ENCODE measurements at regions not wholly inside any gene's neighbourhood (a gene's known extent, or its start where the extent isn't known, plus 50 kb on each side); places are given as distances from the start of the nearest gene placed in this dataset.

- no peak for TF ChIP-seq TCF4 (CRISPR knock-in tag; IDR thresholded peaks at IDR 0.05; ENCODE audit: borderline replicate concordance)
- no peak for TF ChIP-seq POU6F1 (CRISPR knock-in tag; IDR thresholded peaks at IDR 0.05; ENCODE audit: borderline replicate concordance, low read depth)
- no peak for TF ChIP-seq ZC3H10 (CRISPR knock-in tag; IDR thresholded peaks at IDR 0.05)
- TF ChIP-seq BACH2 (CRISPR knock-in tag; IDR thresholded peaks at IDR 0.05; ENCODE audit: borderline replicate concordance), result no peak
- TF ChIP-seq ESRRG (CRISPR knock-in tag; IDR thresholded peaks at IDR 0.05), result no peak
- no peak for TF ChIP-seq CREB5 (CRISPR knock-in tag; IDR thresholded peaks at IDR 0.05; ENCODE audit: low read depth)
- no peak for ATAC-seq
Measured at GRCh38 chr6:137981758-137982157, 114.7 kb downstream of the TNFAIP3 start.

GRCh38 chr6:137982418-137983189, 115.5 kb downstream of the TNFAIP3 start:
- TF ChIP-seq TCF4 (CRISPR knock-in tag; IDR thresholded peaks at IDR 0.05; ENCODE audit: borderline replicate concordance) (no peak), CSRNP3 (CRISPR knock-in tag; IDR thresholded peaks at IDR 0.05) (no peak), PATZ1 (CRISPR knock-in tag; IDR thresholded peaks at IDR 0.05; ENCODE audit: borderline replicate concordance) (no peak), POU6F1 (CRISPR knock-in tag; IDR thresholded peaks at IDR 0.05; ENCODE audit: borderline replicate concordance, low read depth) (no peak), TOX (CRISPR knock-in tag; IDR thresholded peaks at IDR 0.05; ENCODE audit: borderline replicate concordance) (no peak), GLIS3 (CRISPR knock-in tag; IDR thresholded peaks at IDR 0.05) (no peak), ZNF70 (CRISPR knock-in tag; IDR thresholded peaks at IDR 0.05) (no peak), ARNTL (CRISPR knock-in tag; IDR thresholded peaks at IDR 0.05; ENCODE audit: borderline replicate concordance, low read depth) (no peak), PPARA (CRISPR knock-in tag; IDR thresholded peaks at IDR 0.05; ENCODE audit: borderline replicate concordance) (no peak), CSDC2 (CRISPR knock-in tag; IDR thresholded peaks at IDR 0.05) (no peak), ZNF565 (CRISPR knock-in tag; conservative IDR thresholded peaks at IDR 0.05; ENCODE audit: low read depth) (no peak), ZFP3 (CRISPR knock-in tag; IDR thresholded peaks at IDR 0.05) (no peak), TSHZ2 (CRISPR knock-in tag; IDR thresholded peaks at IDR 0.05) (no peak), ZNF8 (CRISPR knock-in tag; IDR thresholded peaks at IDR 0.05) (no peak), ZC3H10 (CRISPR knock-in tag; IDR thresholded peaks at IDR 0.05) (no peak), SNAI2 (CRISPR knock-in tag; IDR thresholded peaks at IDR 0.05) (no peak), ESRRG (CRISPR knock-in tag; IDR thresholded peaks at IDR 0.05) (no peak)
- no peak for ATAC-seq
